GM12872 (cell line): ENCODE measurements at regions not wholly inside any gene's neighbourhood (a gene's known extent, or its start where the extent isn't known, plus 50 kb on each side); places are given as distances from the start of the nearest gene placed in this dataset.

ENCODE experiments used
- CTCF ChIP-seq: IDR thresholded peaks from 3 replicates; pipeline ENCODE4 v1.5.1; 2011; ENCODE audit warnings: low read depth, mild to moderate bottlenecking, low read length, moderate library complexity; ENCODE audit not compliant: insufficient read depth

- TF ChIP-seq CTCF = no peak
These were observed 246.2 kb upstream of the PITX2 start for GRCh38 chr4:110869114-110869513.

- no peak for TF ChIP-seq CTCF
These were observed 247.1 kb upstream of the PITX2 start for GRCh38 chr4:110869862-110870572.

- TF ChIP-seq CTCF = no peak
These were observed 254.0 kb upstream of the PITX2 start for GRCh38 chr4:110876866-110877265.

- TF ChIP-seq CTCF = no peak
These were observed 255.0 kb upstream of the PITX2 start for GRCh38 chr4:110877778-110878370.

GRCh38 chr4:110878413-110878812 is 255.5 kb upstream of the PITX2 start:
- no peak for TF ChIP-seq CTCF

GRCh38 chr4:110878956-110879355 is 256.1 kb upstream of the PITX2 start:
- TF ChIP-seq CTCF = no peak

GRCh38 chr4:110886270-110886669 is 263.4 kb upstream of the PITX2 start:
- TF ChIP-seq CTCF = no peak
